ENCODE measurements at regions not wholly inside any gene's neighbourhood (a gene's known extent, or its start where the extent isn't known, plus 50 kb on each side); places are given as distances from the start of the nearest gene placed in this dataset.
"Not testable (repeated sequence)": the region's sequence is repeated elsewhere in the genome, so short reads cannot be mapped to it uniquely, and the experiment has no call there.

DNA sequence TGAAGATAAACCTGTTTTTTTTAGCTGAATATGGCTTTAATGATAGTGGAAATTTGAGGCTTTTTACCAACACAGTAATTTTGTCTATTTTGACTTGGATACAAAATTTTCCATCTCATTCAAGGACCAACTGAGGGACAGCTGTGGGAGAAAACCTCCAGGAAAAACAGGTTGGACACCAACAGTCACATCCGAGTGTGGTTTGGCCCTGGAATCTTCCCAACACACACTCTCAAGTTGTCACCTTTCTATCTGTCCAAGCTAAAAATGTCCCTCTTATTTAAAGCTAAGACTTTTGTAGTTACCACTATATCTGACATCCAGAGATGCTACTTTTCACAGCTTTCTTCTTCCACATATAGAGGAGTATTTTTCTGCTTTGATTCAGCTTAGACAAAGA, 404.9 kb downstream of the PCDH7 start:
- no peak for DNase-seq

DNA sequence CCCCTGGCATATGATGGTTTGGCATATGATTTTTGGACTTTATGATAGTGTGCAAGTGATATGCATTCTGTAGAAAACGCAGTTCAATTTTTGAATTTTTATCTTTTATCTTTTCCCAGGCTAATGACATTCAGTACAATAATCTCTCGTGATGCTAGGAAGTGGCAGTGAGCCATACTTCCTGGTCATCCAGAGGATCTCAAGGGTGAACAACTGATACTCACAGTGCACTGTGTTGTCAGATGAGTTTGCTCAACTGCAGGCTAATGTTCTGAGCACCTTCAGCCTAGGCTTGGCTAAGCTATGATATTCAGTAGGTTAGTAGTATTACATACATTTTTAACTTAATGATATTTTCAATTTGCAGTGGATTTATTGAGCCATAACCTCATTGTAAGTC, 405.3 kb downstream of the PCDH7 start:
- no peak for DNase-seq

DNA sequence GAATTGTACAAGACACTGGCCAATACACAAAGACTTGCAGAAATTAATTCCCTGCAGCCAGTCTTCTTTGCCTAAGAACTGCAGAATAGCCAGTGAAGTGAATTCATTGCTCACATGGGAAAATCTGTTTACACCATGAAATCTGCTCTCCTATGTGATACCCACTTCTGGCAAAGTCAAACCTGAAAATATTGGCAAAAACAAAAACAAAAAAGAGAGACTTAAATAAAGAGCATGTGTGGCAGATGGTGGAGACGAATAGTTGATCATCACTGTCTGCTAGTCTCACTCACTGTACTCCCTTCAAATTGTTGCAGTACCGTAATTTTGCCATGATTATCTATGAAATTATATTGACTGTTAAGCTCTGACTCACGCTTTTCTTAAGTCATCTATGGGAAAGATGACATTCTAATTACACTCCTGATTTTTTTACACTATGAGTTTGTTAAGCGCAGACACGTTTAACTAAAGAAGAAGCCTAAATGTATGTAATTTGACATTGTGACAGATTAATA, 406.8 kb downstream of the PCDH7 start:
- DNase-seq = no peak

DNA sequence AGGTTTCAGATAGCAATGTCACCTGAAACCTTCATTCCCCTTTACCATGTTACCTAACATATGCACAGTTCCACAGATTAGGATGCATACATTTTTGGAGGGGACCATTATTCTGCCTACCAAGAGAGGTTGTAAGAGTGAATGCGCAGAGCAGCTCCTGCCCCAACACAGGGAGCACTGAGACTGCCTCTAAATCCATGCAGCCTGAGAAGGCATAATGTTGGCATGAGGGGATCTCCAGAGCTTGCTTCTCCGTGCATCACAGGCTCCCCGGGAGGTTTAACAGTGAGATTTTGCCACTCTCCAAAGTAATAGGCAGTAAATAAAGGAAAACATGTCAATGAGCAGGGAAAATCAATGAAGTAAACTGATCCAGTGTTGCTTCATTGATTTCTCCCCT, 410.8 kb downstream of the PCDH7 start:
- DNase-seq = no peak

DNA sequence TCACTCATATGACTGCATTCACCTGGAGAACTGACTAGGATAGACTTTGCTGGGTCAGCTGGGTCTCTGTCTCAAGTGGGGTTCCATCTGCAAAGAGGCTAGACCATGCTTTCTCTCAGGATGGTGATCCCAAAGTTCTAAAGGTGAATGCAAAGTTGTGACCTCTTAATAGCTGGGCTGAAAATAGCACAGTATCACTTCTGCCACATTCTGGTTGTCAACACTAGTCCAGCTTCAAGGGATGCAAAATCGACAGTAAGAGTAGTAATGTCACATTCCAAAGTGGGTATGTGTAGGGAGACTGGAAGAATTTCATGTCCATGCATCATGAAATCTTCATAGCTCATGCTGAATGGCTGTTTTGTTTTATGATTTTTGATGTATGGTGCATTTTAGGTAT, 414.6 kb downstream of the PCDH7 start:
- DNase-seq = no peak

DNA sequence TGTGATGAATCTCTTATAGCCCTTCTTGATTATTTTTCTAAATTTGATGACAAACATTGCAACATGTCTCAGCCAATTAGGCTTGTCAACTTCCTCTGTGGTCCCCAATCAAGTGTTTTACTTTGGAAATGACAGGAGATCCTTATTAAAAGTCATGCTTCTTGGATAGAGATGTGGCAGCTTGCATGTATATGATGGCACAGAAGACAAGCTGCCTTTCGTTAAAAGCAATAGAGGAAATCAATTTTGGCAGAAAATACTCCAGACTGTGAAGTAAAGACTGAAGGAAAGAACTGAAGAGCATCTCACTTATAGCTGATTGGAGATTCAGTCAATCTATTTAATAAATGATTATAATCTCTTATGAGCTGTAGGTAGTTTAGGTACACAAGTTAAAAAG, 419.6 kb downstream of the PCDH7 start:
- DNase-seq = no peak

DNA sequence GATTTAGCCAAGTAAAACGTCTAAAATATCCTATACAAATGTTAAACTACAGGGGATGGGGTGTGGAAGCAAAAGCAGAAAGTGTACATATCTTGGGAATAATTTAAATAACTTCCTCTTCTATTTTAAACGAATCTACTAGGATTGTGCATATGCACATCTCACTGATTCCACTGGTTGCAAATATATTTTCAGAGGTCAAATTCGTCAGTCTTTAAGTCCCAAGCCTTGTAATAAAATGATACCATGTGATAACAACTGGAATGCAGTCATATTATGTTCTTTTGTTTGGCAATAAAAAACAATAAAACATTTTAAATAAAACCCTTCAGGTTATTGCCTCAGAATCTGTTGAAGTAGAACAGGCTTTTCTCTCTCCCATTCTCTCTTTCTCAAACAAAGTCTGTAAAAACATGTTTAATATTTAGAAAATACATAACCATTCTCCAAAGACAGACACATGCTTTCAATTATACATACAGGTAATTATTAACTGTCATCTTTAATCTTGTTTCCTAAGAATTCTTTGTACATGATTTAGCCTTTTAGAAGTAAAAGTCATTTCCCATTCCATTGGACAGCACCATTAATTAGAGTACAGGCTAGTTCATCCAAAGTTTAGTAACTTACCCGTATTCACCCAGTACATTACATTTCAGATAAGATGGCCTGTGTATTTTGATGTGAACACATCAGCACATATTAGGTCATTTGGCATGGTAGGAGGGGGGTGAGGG, 421.1 kb downstream of the PCDH7 start:
- no peak for DNase-seq

DNA sequence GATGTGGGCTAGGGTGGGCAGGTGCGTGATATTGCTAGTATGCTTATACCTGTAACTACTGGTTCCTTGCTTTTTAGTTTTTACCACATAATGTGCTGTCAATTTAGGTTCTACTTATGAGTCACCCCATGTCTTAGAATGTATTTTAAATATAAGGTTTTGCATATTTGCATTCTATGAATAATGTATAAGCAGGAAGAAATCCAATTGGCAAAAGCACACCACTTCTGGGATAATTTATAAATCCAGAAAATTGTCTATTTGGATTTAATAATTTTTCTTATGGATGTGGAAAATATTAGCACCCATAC, 421.6 kb downstream of the PCDH7 start:
- no peak for DNase-seq

DNA sequence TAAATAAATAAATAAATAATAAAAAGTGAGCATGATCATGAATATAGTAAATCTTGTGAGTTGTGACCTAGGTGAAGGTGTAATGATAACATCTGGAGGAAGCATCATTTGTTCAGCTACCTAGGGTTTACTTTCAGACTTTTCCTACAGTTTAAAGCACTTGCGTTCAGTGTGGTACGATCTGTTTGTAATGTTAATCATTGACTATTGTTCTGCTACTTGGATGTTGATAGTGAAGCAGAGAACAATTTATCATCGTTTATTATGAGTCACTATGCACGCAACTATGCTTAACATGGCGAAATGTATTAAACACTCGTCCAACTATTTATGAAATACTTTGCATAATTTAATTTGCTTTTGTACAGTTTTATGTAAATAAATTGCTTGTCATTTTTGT, 426.2 kb downstream of the PCDH7 start:
- DNase-seq = no peak

DNA sequence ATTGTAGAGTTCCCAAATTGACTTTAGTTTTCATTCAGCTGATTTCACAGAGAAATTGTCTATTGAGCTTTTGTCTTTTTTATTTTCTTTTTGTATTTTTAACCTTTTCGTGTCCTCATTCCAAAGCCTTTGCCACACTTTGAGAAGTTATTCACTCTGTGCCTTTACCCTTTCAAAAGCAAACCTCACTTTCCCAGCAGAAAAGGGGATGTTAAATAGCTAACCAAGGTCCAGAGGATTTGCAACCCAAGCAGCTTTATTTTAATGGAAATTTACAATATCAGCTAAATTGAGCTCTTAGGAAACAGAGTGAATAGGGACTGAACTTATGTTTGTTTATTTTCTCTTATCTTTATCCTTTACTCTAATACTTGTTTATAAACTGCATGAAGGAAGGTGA, 428.8 kb downstream of the PCDH7 start:
- DNase-seq = no peak

DNA sequence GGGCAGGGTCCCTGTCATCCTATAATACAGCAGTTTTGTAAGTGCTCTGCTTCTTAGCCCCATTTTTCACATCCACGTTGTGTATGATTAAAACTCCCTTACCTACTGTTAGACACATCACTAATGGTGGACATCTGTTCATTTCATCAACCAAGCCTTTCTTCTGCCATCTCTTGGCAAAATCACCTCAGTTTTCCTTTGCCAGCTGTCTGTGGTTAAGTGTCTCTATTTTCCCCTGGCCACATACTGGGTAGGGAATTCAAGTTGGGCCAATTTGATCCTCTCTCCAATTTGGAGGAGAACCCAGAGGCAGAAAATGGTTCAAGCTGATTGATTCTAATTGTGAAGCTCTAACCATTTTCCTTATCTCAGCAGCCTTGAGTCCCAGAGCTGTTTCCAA, 436.1 kb downstream of the PCDH7 start:
- DNase-seq = no peak

DNA sequence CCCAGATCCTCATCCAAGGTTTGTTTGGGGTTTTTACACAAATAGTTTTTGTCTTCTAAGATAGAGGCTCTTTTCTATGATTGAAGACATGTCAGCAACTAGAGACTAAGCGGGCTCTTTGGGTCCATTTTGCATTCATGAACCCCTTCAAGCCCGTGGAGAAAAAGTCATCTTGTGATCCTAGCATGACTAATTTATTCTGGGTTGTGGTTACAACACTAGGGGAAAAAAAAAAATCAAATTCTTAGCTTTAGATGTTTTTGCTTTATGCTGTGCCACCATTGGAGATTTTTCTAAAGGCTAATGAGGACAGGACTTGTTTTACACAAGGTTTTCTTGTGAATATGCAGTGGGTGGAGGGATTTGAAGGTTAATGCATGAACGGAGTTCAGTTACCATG, 440.0 kb downstream of the PCDH7 start:
- DNase-seq = no peak

DNA sequence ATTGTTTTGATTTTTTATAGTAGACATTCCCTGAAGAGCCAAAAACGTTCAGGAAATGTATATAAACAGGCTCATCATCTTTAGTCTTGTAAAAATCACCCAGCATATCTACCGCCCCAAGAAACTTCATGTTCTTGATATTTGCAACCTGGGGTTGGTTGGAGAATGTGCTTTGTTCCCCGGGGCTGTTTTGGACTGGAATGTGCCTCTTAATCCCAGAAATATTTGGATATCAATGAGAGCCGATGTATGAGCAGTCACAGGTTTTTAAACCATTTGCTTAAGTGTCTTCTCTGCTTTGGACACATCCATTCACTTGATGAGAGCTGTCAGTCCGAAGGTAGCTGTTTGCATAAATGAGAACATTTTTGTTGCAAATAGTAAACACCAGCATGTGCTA, 449.7 kb downstream of the PCDH7 start:
- DNase-seq = peak; percentile 8

DNA sequence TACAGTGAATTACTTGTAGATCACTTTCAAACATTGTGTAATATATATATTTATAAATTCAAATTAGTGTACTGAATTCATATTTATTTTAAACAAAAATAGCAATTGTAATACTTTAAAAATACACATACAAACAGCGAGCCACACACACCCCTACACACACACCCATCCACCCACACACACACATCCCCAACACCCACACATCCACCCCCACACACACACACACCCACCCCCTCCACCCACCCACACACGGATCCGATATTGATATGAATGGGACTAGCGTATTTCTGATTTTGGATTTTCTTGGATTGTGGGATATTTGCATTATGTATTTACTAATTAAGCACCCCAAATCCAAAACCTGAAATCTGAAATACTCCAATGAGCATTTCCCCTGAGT, 451.2 kb downstream of the PCDH7 start:
- no peak for DNase-seq

DNA sequence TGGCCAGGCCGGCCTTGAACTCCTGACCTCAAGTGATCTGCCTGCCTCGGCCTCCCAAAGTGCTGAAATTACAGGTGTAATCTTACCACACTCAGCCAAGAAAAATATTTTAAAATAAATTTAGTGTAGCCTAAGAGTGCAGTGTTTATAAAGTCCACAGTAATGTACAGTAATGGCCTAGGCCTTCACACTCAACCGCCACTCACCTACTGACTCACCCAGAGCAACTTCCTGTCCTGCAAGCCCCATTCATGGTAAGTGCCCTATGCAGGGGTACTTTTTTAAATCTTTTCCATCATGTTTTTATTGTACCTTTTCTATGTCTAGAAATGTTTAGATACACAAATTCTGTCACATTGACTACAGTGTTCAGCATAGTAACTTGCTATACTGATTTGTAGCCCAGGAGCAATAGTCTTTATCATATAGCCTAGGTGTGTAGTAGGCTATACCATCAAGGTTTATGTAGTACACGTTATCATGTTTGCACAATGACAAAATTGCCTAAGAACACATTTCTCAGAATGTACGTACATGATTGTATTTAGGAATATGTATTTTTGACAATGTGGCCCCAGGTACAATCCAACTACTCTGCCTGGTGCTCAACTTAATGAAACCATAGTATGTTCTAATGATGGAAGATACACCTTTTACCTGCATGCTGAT, 455.2 kb downstream of the PCDH7 start:
- DNase-seq = peak; percentile 2

DNA sequence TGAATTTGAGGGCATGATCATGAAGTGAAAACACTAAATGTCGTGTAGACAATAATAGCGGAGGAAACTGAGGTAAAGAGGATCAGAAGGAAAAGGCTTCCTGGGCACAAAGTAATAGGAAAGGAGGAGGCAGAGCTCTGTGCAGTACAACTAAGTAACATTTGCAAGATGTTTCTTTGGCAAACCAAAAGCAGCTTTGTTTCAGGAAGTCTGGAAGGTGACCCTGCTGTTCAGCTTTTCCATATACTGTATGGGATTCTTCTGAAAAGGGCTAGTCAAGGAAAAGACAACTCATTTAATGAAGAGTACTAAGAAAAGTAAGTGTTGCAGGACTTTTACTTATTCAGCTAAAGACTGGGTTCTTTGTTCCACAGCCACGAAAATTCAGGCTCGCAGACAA, 463.1 kb downstream of the PCDH7 start:
- no peak for DNase-seq

DNA sequence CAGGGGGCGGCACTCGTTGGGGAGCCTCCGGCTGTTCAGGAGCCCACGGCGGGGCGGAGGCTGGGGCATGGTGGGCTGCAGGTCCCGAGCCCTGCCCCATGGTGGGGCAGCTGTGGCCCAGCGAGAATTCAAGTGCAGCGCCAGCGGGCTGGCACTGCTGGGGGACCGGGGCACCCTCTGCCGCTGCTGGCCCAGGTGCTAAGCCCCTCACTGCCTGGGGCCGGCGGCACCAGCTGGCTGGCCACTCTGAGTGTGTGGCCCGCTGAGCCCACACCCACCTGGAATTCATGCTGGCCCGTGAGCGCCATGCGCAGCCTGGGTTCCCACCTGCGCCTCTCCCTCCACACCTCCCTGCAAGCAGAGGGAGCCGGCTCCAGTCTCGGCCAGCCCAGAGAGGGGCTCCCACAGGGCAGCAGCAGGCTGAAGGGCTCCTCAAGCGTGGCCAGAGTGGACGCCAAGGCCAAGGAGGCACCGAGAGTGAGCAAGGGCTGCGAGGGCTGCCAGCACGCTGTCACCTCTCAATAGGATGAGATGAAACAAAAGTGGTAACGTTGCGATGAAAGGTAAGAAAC, 464.9 kb downstream of the PCDH7 start:
- no peak for DNase-seq

DNA sequence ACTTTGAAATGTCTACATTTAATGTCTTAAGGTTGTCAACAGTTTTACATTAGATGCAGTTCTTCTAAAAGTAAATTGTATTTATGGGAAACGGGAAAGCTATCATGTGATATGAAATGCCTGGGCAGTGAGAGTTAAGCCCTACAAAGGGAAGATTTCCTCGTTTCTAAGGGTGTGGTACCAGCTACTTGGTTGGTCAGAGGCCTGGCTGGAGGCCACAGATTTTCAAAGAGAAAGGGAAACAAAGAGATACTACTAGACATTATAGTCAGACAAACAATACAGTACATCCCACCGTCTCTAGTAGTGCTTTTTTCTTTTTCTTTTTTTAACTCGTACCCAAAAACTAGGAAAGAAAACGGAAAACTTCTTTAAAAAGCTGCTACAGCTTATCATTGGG, 467.8 kb downstream of the PCDH7 start:
- DNase-seq = no peak

DNA sequence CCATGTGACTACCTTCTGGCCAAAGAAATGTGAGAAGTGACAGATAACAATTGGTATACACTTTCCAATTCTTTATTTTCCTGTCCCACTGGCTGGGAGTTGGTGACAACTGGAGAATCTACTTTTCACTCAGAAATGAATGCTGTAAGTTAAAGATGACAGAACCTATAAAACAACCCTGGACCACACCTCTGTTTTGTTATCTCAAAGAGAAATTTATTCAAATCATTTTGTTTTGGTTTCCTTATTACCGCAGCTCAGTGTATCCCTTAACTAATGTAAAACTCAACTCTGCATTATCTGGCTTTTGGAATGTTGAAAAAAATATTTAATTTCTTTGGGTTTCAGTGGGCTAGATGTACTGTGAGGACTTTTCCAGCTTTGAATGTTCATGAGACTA, 469.8 kb downstream of the PCDH7 start:
- no peak for DNase-seq

DNA sequence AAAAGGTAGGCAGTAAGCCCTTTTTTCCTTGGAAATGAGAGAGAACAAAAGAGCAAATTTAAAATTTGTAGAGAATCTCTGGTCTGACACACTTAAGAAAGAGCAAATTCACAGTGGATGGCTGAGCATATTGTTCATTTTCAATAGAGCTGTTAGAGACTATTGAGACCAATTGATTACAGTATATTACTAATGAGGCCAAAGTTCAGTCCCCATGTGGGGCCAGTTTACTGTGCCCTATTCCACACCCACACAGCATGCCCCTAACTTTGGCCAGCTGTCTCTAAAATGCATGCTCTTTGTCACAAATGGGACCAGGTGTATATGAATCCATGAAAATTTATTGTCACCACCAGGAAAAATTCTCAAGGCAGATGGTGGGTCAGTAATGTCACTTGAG, 470.5 kb downstream of the PCDH7 start:
- DNase-seq = no peak

DNA sequence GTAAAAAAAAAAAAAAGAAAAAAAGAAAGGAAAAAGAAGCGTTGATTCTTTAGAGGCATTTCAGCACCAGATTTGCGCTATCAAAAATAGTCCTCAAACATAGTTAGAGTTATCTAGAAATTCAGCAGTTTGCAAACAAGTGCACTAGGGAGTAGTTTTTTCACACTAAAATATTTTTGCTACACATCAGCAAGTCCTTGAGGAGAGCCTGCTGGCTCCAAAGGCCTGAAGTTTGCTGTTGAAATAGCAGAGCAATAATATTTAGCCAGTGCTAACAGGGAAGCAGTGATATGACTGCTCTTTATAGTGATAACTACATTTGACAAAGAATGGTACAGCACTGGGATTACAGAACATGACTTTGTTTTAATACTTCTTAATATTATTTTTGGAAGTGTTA, 472.2 kb downstream of the PCDH7 start:
- DNase-seq = no peak

DNA sequence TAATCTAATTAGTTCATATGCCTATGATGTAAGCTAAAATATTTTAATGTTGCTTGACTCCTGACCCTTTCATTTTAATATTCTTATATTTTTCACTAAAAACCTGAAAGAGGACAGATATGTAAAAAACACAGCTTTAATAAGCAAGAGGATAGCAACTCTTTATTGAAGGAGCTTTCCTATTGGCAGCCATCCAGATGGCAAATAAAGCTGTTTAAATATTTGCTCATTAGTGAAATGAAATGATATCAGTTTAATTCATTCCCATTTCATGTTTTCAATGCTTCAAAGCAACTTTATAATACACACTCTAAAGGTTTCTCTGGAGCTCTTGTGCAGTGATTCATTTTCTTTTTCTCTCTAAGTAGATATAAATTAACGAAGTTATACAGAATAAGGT, 473.4 kb downstream of the PCDH7 start:
- no peak for DNase-seq

DNA sequence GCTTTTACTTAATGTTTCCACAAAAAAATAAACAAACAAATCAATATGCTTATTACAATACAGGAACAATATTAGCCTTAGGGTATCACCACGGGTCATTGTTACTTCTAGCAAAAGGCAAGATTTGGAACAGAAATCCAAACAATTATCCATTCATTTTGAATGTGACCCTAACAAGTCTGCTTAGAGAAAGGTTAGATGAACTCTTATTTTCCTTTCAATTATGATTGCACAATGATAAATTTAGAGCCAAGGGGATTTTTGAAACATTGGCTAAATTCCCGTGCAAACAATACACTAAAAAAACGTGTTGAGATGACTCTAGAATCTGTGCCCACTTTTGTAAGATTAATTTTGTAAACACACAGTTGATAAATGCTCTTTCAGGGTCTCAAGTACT, 474.7 kb downstream of the PCDH7 start:
- DNase-seq = no peak

DNA sequence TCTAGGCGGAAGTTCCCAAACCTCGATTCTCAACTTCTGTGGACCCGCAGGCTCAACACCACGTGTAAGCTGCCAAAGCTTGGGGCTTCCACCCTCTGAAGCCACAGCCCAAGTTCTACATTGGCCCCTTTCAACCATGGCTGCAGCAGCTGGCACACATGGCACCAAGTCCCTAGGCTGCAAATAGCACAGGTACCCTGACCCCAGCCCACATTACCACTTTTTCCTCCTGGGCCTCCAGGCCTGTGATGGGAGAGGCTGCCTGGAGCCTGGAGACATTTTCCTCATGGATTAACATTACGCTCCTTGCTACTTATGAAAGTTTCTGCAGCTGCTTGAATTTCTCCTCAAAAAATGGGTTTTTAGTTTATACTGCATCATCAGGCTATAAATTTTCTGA, 479.5 kb downstream of the PCDH7 start:
- DNase-seq = no peak

DNA sequence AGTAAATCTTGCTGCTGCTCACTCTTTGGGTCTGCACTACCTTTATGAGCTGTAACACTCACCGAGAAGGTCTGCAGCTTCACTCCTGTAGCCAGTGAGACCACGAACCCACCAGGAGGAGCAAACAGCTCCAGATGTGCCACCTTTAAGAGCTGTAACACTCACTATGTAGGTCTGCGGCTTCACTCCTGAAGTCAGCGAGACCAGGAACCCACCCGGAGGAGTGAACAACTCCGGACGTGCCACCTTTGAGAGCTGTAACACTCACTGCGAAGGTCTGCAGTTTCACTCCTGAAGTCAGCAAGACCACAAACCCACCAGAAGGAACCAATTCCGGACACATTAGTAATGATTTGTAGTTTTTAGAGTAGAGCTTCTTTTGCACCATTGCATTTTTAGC, 481.9 kb downstream of the PCDH7 start:
- not testable (repeated sequence) for DNase-seq

All from EL (cell line).